Activated CD8-positive, alpha-beta memory T cell treated with anti-CD3 and anti-CD28 coated beads for 48 hours (primary cell): ENCODE measurements at regions not wholly inside any gene's neighbourhood (a gene's known extent, or its start where the extent isn't known, plus 50 kb on each side); places are given as distances from the start of the nearest gene placed in this dataset.
"Not testable (repeated sequence)": the region's sequence is repeated elsewhere in the genome, so short reads cannot be mapped to it uniquely, and the experiment has no call there.

ENCODE experiments used
- DNase-seq, 3 experiments: peaks; one replicate each; pipeline ENCODE4 v3.0.0-alpha.2; 2020; ENCODE audit warnings: low read depth in 2 of 3, low spot score in 2 of 3

DNA sequence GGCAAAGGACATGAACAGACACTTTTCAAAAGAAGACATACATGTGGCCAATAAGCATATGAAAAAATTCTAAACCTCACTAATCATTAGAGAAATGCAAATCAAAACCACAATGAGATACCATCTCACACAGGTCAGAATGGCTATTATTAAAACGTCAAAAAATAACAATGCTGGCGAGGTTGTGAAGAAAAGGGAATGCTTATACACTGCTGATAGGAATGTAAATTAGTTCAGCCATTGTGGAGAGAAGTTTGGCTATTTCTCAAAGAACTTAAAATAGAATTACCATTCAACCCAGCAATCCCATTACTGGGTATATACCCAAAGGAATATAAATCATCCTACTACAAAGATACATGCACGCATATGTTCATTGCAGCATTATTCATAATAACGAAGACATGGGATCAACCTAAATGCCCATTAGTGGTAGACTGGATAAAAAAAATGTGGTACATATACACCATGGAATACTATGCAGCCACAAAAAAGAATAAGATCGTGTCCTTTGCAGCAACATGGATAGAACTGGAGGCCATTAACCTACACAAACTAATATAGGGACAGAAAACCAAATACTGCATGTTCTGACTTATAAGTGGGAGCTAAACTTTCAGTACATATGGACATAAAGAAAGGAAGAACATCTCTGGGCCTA, 101.7 kb downstream of the KLF5 start:
- not testable (repeated sequence) for DNase-seq

GRCh38 chr13:73158851-73159250, 100.0 kb downstream of the KLF5 start:
- no peak for DNase-seq

- no peak for DNase-seq
Observed at GRCh38 chr13:73157031-73157430, 98.2 kb downstream of the KLF5 start.

DNA sequence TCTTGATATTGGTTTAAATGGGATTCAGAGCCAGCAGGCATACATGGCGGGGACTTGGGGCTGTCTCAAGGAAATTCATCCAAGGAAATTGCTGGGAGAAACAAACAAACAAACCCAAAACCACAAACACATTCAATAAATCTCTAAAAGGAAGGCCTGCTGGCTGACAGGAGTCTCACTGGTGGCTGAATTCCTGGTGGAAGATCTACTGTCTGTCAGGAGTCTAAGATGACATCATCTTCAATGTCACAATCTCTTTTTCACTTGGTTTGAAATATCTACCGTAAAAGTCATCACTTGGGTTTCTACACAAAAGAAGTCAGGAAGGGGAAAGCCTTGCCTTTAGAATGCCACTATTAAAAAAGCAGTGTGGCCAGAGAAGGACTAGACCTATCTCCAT, 87.9 kb downstream of the KLF5 start:
- DNase-seq, result no peak

DNA sequence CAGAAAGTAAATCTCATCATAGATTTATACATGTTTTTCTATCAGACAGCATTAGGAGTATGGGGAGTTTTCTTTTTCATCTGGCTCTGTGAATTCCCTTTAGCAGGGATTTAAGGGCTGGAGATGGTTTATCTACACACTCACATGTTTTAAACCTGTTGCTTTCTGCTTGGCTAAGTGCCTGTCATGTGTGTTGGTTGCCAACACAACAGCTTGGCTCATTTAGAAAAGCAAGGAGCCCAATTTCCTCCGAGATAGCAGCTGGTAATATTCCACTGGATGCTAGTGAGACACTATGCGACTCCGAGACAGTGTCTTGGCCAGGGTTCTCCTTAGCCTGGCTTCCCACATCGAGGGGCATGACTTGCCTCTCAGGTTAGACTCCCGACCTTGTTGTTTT, 83.3 kb downstream of the KLF5 start:
- no peak for DNase-seq

DNA sequence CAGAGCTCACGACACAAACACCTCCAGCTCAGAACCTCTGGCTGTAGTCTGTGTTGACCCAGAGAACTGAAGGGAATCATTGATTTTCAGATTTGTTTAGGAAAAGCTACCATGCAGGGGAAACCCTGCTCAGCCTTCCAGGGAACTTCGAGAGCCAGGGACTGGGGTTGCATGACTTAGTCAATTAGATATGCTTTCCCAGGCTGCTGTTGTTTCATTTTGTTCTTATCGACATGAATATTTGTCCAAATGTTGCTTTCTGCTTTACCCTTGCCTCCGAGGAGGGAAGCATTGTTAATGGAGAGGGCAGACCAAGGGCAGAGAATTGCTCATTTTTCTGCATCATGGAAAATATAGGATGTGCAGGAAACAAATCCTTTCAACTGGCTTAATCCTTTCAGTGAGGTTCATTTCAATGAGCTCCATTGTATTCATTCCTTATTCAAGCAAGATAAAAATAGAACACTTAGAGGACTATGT, 82.5 kb downstream of the KLF5 start:
- no peak for DNase-seq

DNA sequence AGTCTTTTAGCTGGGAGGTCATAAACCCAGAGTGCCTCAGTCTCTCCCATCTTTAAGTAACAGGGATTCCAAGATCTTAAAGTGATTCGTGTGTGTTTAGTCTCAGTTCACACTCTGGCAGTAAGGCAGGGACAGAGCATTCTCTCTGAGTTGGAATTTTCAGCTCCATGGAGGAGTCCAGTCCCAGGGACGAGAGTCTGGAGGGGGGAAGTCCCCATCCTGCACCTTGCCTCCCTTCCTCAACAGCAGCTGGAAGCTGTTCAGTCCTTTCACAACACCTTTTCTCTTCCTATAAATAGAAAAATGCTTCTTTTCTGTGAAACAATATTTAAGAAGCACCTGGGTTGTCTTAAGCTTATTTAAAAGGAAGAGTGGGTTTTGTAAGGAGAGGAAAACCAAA, 82.0 kb downstream of the KLF5 start:
- DNase-seq, result no peak

DNA sequence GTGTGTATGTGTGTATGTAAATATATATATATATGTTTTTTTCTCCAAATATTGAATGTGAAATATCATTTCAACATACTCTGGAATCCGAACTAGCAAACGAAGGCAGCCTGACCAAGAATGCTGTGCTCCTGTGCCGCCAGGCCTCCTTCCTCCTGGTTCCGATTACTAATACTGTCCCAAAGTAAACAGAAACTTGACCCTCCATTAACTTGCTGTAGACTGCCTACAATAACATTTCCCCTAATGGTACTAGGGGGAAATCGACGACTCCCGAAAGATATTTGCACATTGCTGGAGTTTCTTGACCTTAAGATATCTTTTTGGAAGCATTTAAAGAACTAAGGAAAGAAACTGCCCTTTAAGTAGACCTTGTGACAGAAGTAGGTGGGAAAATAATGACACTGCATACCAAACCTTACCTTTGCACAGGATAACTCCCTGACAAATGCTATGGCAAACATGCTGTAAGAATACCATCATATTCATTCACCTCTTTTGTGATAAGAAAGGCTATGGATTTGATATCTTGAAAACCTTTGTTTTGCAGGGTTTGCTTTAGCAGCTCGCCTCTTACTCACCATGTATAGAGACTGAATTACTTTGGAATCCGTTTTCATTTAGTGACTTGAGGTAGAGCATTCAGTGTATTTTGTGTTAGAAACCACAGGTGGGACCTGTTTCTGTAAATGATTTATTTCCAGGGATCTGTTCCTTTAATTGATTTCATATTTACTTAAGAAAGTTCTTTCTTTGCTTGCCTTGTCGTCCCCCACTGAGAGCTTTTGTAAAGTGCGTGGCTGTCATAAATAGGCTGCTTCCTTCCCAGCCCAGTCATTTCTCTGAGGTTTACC, 80.1 kb downstream of the KLF5 start:
- no peak for DNase-seq

GRCh38 chr13:73138276-73138637, 79.5 kb downstream of the KLF5 start:
- DNase-seq, result no peak

GRCh38 chr13:73136776-73137175, 78.0 kb downstream of the KLF5 start:
- DNase-seq, result no peak

DNA sequence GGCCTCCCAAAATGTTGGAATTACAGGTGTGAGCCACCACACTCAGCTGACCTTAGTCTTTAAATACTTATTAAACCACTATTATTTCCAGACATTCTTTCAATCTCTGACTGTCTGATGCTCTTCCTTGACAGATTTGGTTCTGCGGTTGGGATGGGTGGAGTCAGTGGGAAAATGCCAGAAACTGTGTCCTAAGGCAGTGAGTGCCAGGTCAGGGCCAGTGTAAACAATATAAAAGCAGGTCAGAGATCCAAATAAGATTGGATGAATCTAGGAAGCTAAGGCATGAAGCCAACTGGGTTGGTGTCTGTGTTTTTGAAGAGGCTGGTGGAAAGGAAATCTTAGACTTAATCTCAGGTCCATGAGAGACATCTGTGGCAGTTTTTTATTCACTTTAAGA, 74.7 kb downstream of the KLF5 start:
- no peak for DNase-seq

DNA sequence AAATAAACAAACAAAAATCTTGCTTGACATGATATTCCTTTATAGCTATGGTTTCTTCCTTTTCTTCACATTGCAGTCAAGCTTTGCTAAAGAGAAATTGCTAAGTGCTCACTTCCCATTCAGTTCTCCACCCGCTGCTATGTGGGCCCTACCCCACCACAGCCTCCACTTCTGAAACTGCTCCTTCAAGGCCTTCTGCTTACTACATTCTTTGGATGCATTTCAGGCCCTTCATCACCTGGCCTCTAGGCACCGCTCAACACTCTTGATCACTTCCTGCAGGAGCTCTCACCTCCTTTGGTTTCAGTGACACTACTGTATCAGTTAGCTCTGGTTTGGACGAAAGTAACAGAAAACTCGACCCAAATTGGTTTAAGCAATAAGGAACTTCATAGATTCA, 72.4 kb downstream of the KLF5 start:
- no peak for DNase-seq

GRCh38 chr13:73129023-73129422, 70.2 kb downstream of the KLF5 start:
- DNase-seq, result no peak
